ENCODE measurements at regions not wholly inside any gene's neighbourhood (a gene's known extent, or its start where the extent isn't known, plus 50 kb on each side); places are given as distances from the start of the nearest gene placed in this dataset.

- in situ Hi-C loops (cut with HindIII; ENCODE audit: low sequenced_read_pairs), result no loop called here
- H3K4me3 ChIP-seq (ENCODE audit: low read depth, low read length), result no peak overlapping the region
- no peak for TF ChIP-seq CTCF (IDR thresholded peaks at IDR 0.05; ENCODE audit: low read depth, low read length, missing control alignments)
- DNase-seq (ENCODE audit: low read depth), result no peak
Measured at GRCh38 chr7:155972651-155973390, 160.6 kb upstream of the SHH start.

DNA sequence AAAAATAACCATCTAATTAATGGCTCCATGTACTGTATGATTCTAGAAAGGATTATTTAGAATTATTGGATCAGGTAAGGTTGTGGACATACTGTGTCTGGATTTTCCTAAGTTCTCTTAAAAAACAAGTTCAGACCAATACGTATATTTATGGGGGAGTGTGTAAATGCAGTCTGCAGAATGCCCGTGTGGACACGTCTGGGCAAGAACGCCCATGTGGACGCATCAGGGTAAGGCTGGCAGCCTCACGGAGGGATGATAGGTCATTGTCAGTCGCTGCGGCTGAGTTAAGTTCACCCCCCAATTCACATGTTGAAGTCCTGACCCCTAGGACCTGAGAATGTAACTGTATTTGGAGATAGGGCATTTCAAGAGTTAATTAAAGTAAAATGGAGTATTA, 160.0 kb upstream of the SHH start:
- TF ChIP-seq CTCF (IDR thresholded peaks at IDR 0.05; ENCODE audit: low read depth, low read length, missing control alignments), result no peak
- in situ Hi-C loops (cut with HindIII; ENCODE audit: low sequenced_read_pairs), result no loop called here
- H3K4me3 ChIP-seq (ENCODE audit: low read depth, low read length), result no peak overlapping the region
- DNase-seq (ENCODE audit: low read depth), result no peak

GRCh38 chr7:155971180-155971770, 159.0 kb upstream of the SHH start:
- no peak for TF ChIP-seq CTCF (IDR thresholded peaks at IDR 0.05; ENCODE audit: low read depth, low read length, missing control alignments)
- DNase-seq (ENCODE audit: low read depth), result no peak
- in situ Hi-C loops (cut with HindIII; ENCODE audit: low sequenced_read_pairs), result no loop called here
- no peak overlapping the region for H3K4me3 ChIP-seq (ENCODE audit: low read depth, low read length)

- no peak for TF ChIP-seq CTCF (IDR thresholded peaks at IDR 0.05; ENCODE audit: low read depth, low read length, missing control alignments)
- in situ Hi-C loops (cut with HindIII; ENCODE audit: low sequenced_read_pairs), result loop anchor here (5.0 kb wide), 1 partner anchor 43 kb away; no protein-coding TSS in a partner anchor
- no peak for DNase-seq (ENCODE audit: low read depth)
- H3K4me3 ChIP-seq (ENCODE audit: low read depth, low read length), result no peak overlapping the region
Measured at GRCh38 chr7:155969192-155969929, 157.1 kb upstream of the SHH start.

DNA sequence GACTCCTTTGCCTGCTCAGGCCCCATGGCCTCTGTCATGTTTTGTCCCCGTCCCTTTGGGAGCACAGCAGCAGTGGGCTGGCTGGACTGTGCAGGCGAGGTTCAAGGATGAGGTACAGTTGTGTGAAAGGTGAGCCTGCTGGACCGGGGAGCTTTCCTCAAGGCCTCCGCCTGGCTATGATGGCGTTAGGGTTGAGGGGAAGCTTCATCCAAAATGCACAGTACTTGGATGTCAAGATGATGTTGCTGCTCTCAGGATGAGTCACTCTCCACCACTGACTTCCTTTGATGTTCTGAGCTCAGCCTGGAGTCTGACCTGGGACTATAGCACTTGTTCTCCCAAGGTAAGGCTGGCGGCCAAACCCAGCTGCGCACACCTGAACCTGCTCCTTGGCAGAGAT, 152.7 kb upstream of the SHH start:
- no peak overlapping the region for H3K4me3 ChIP-seq (ENCODE audit: low read depth, low read length)
- TF ChIP-seq CTCF (IDR thresholded peaks at IDR 0.05; ENCODE audit: low read depth, low read length, missing control alignments), result no peak
- no peak for DNase-seq (ENCODE audit: low read depth)
- in situ Hi-C loops (cut with HindIII; ENCODE audit: low sequenced_read_pairs), result loop anchor here (5.0 kb wide), 1 partner anchor 47 kb away; no protein-coding TSS in a partner anchor

DNA sequence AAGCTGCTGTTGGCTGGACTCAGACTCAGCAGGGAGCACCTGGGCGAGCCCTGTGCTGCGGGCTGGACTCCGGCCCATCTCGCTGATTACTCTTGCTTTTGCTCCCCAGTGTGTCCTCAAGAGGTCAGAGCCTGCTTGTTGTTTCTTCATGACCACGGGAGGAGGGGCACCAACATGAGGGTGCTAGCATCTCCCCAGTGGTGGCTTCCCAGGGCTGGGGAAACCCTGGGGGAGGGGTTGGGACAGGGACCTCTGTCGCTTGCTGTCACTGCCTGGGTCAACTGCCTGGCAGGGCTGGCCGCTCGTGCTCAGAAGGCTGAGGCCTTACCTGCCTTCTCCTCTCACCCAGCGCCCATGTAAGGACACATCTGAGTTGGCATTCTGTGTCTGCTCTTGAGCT, 152.3 kb upstream of the SHH start:
- no peak for TF ChIP-seq CTCF (IDR thresholded peaks at IDR 0.05; ENCODE audit: low read depth, low read length, missing control alignments)
- DNase-seq (ENCODE audit: low read depth), result no peak
- in situ Hi-C loops (cut with HindIII; ENCODE audit: low sequenced_read_pairs), result no loop called here
- H3K4me3 ChIP-seq (ENCODE audit: low read depth, low read length), result no peak overlapping the region

All from astrocyte of the cerebellum (primary cell).